ENCODE measurements at regions not wholly inside any gene's neighbourhood (a gene's known extent, or its start where the extent isn't known, plus 50 kb on each side); places are given as distances from the start of the nearest gene placed in this dataset.

DNA sequence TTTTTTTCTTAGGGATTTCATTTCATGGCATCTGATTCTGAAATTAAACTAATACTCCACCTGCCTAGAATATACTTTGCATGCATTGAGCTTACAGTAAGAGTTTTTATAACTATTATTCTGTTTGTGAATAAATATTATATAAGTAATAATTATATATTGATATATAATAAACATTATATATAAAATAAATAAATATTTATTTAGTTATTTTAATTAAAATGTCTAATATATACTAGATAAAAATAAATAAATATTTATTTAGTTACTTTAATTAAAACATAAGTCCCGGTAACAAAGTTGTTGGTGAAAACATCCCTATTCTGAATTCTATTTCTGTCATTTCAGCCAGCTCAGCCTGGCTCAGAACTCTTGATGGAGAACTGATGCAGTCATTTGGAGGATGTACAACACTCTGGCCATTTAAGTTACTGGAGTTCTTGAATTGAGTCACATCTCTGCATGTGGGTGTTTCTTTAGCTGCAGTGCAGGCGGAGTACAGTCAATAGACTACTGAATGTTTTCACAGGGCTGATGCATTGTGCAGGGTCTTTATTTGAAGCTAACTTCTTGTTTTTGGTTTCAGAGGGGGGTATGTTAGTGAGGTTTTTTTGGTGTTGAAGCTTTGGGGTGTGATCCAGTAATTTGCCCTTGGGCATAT lies 508.9 kb upstream of the ADGRB3 start (continued):
- TF ChIP-seq TCF7 (IDR thresholded peaks at IDR 0.05; ENCODE audit: borderline replicate concordance) (peak; percentile 43; the same call in 1 of the 2 replicates), POU2F2 (IDR thresholded peaks at IDR 0.05; ENCODE audit: borderline replicate concordance, low read depth, low read length) (no peak; the same call in 2 of the 3 replicates), ELK1 (IDR thresholded peaks at IDR 0.05; ENCODE audit: low read depth, low read length) (no peak), TAF1 (IDR thresholded peaks at IDR 0.05; ENCODE audit: borderline replicate concordance, low read depth, low read length) (no peak), NFIC (IDR thresholded peaks at IDR 0.05; ENCODE audit: low read depth, low read length) (peak; percentile 89), POLR2A (IDR thresholded peaks at IDR 0.05; ENCODE audit: low read depth, low read length) (no peak), MEF2A (IDR thresholded peaks at IDR 0.05; ENCODE audit: insufficient read depth, low read depth, low read length) (peak; percentile 50; the same call in 1 of the 2 replicates), RFX5 (IDR thresholded peaks at IDR 0.05; ENCODE audit: low read depth, low read length) (no peak), GABPA (IDR thresholded peaks at IDR 0.05; ENCODE audit: low read depth) (no peak), GATAD2B (conservative IDR thresholded peaks at IDR 0.05; ENCODE audit: low read depth) (no peak), EZH2 (IDR thresholded peaks at IDR 0.05; ENCODE audit: borderline replicate concordance, control insufficient read depth, low read depth, low read length) (no peak), RAD21 (IDR thresholded peaks at IDR 0.05; ENCODE audit: insufficient read depth, low read depth, low read length) (no peak), RAD51 (IDR thresholded peaks at IDR 0.05) (no peak), ZNF207 (IDR thresholded peaks at IDR 0.05; ENCODE audit: borderline replicate concordance) (no peak), RELA (IDR thresholded peaks at IDR 0.05; ENCODE audit: borderline replicate concordance, partially characterized antibody) (no peak), FOS (IDR thresholded peaks at IDR 0.05; ENCODE audit: borderline replicate concordance, extremely low read depth, insufficient read length) (no peak), E2F4 (IDR thresholded peaks at IDR 0.05; ENCODE audit: low read depth, low read length) (no peak), DPF2 (IDR thresholded peaks at IDR 0.05) (peak; percentile 88), POLR2AphosphoS5 (IDR thresholded peaks at IDR 0.05; ENCODE audit: low read length) (no peak), ZNF622 (IDR thresholded peaks at IDR 0.05) (no peak)
- TF ChIP-seq, protein P1, sequence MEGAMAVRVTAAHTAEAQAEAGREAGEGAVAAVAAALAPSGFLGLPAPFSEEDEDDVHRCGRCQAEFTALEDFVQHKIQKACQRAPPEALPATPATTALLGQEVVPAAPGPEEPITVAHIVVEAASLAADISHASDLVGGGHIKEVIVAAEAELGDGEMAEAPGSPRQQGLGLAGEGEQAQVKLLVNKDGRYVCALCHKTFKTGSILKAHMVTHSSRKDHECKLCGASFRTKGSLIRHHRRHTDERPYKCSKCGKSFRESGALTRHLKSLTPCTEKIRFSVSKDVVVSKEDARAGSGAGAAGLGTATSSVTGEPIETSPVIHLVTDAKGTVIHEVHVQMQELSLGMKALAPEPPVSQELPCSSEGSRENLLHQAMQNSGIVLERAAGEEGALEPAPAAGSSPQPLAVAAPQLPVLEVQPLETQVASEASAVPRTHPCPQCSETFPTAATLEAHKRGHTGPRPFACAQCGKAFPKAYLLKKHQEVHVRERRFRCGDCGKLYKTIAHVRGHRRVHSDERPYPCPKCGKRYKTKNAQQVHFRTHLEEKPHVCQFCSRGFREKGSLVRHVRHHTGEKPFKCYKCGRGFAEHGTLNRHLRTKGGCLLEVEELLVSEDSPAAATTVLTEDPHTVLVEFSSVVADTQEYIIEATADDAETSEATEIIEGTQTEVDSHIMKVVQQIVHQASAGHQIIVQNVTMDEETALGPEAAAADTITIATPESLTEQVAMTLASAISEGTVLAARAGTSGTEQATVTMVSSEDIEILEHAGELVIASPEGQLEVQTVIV (IDR thresholded peaks at IDR 0.05; ENCODE audit: borderline replicate concordance, partially characterized antibody), result no peak
- TF ChIP-seq, protein P2, sequence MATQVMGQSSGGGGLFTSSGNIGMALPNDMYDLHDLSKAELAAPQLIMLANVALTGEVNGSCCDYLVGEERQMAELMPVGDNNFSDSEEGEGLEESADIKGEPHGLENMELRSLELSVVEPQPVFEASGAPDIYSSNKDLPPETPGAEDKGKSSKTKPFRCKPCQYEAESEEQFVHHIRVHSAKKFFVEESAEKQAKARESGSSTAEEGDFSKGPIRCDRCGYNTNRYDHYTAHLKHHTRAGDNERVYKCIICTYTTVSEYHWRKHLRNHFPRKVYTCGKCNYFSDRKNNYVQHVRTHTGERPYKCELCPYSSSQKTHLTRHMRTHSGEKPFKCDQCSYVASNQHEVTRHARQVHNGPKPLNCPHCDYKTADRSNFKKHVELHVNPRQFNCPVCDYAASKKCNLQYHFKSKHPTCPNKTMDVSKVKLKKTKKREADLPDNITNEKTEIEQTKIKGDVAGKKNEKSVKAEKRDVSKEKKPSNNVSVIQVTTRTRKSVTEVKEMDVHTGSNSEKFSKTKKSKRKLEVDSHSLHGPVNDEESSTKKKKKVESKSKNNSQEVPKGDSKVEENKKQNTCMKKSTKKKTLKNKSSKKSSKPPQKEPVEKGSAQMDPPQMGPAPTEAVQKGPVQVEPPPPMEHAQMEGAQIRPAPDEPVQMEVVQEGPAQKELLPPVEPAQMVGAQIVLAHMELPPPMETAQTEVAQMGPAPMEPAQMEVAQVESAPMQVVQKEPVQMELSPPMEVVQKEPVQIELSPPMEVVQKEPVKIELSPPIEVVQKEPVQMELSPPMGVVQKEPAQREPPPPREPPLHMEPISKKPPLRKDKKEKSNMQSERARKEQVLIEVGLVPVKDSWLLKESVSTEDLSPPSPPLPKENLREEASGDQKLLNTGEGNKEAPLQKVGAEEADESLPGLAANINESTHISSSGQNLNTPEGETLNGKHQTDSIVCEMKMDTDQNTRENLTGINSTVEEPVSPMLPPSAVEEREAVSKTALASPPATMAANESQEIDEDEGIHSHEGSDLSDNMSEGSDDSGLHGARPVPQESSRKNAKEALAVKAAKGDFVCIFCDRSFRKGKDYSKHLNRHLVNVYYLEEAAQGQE (IDR thresholded peaks at IDR 0.05; ENCODE audit: low read depth, low read length), result no peak
